Neural cell (in vitro differentiated cells): ENCODE measurements at regions not wholly inside any gene's neighbourhood (a gene's known extent, or its start where the extent isn't known, plus 50 kb on each side); places are given as distances from the start of the nearest gene placed in this dataset.

ENCODE experiments used
- H2AFZ ChIP-seq: fragments of 200-600, 300-800 bp; sonication (generic), shearing (Covaris generic); 2 replicates; pipeline ENCODE4 v1.6.0; 2014; ENCODE audit warnings: low read depth, mild to moderate bottlenecking, antibody characterized with exemption, low read length, moderate library complexity
- H3F3A ChIP-seq: fragments of 200-600 bp; shearing (Covaris generic); 2 replicates; pipeline ENCODE4 v1.6.1; 2016; ENCODE audit warnings: mild to moderate bottlenecking, moderate library complexity, mixed read lengths, antibody characterized with exemption, low read length; ENCODE audit not compliant: insufficient read depth, poor library complexity, severe bottlenecking
- H3K27ac ChIP-seq: fragments of 200-600, 300-800 bp; sonication (generic), shearing (Covaris generic); 2 replicates; pipeline ENCODE4 v1.5.1; 2014; ENCODE audit warnings: mild to moderate bottlenecking, low read length, moderate library complexity
- H3K27me3 ChIP-seq: fragments of 300-800, 200-600 bp; sonication (generic), shearing (Covaris generic); 2 replicates; pipeline ENCODE4 v1.6.0; 2014; ENCODE audit warnings: mild to moderate bottlenecking, low read depth, low read length, moderate library complexity; ENCODE audit not compliant: insufficient read depth
- H3K36me3 ChIP-seq: fragments of 300-800, 200-600 bp; sonication (generic), shearing (Covaris generic); 2 replicates; pipeline ENCODE4 v1.5.1; 2014; ENCODE audit warnings: mild to moderate bottlenecking, antibody characterized with exemption, low read length, moderate library complexity; ENCODE audit not compliant: insufficient read depth
- H3K4me2 ChIP-seq: fragments of 300-800, 200-600 bp; sonication (generic), shearing (Covaris generic); 2 replicates; pipeline ENCODE4 v1.6.0; 2014; ENCODE audit warnings: mild to moderate bottlenecking, low read length
- H3K4me3 ChIP-seq: fragments of 300-800, 200-600 bp; sonication (generic), shearing (Covaris generic); 2 replicates; pipeline ENCODE4 v1.5.1; 2014; ENCODE audit warnings: mild to moderate bottlenecking, low read length, moderate library complexity
- H3K79me2 ChIP-seq: fragments of 200-600 bp; shearing (Covaris generic); replicated peaks from 2 replicates; pipeline ENCODE4 v1.6.0; 2014; ENCODE audit warnings: mild to moderate bottlenecking, low read length, moderate library complexity; ENCODE audit not compliant: insufficient read depth
- H3K9ac ChIP-seq: fragments of 300-800, 200-600 bp; sonication (generic), shearing (Covaris generic); 2 replicates; pipeline ENCODE4 v1.6.1; 2016; ENCODE audit warnings: mild to moderate bottlenecking, low read length, mixed read lengths
- H3K9me2 ChIP-seq: fragments of 200-600 bp; shearing (Covaris generic); 2 replicates; pipeline ENCODE4 v1.6.1; 2016; ENCODE audit warnings: mild to moderate bottlenecking, low read length, mixed read lengths; ENCODE audit not compliant: insufficient read depth
- H3K9me3 ChIP-seq: fragments of 200-600, 300-800 bp; sonication (generic), shearing (Covaris generic); 2 replicates; pipeline ENCODE4 v1.6.1; 2016; ENCODE audit warnings: mild to moderate bottlenecking, mixed run types, low read length, moderate library complexity, mixed read lengths
- H4K20me1 ChIP-seq: fragments of 200-600 bp; shearing (Covaris generic); 2 replicates; pipeline ENCODE4 v1.6.1; 2016; ENCODE audit warnings: mild to moderate bottlenecking, mixed run types; ENCODE audit not compliant: insufficient read depth
- EP300 ChIP-seq: fragments of 450-650 bp; conservative IDR thresholded peaks from 2 replicates; pipeline ENCODE4 v1.6.1; 2014; ENCODE audit warnings: antibody characterized with exemption, mild to moderate bottlenecking, moderate library complexity; ENCODE audit not compliant: poor library complexity, severe bottlenecking
- EZH2 ChIP-seq: fragments of 200-600, 300-800 bp; shearing (Covaris generic), sonication (generic); IDR thresholded peaks from 2 replicates; pipeline ENCODE4 v1.6.1; 2014; ENCODE audit warnings: antibody characterized with exemption, low read length, borderline replicate concordance, mild to moderate bottlenecking; ENCODE audit not compliant: insufficient read depth, poor library complexity, severe bottlenecking
- MXI1 ChIP-seq: fragments of 450-650 bp; conservative IDR thresholded peaks from 2 replicates; pipeline ENCODE4 v1.6.1; 2014; ENCODE audit warnings: antibody characterized with exemption, mild to moderate bottlenecking; ENCODE audit not compliant: poor library complexity, severe bottlenecking
- POLR2AphosphoS5 ChIP-seq: IDR thresholded peaks from 2 replicates; pipeline ENCODE4 v1.6.1; 2012
- RAD21 ChIP-seq: fragments of 450-650 bp; conservative IDR thresholded peaks from 2 replicates; pipeline ENCODE4 v1.6.1; 2014; ENCODE audit warnings: antibody characterized with exemption, mild to moderate bottlenecking, moderate library complexity
- SMC3 ChIP-seq: fragments of 450-650 bp; conservative IDR thresholded peaks from 2 replicates; pipeline ENCODE4 v1.6.1; 2014; ENCODE audit warnings: antibody characterized with exemption, mild to moderate bottlenecking, moderate library complexity; ENCODE audit not compliant: poor library complexity
- TAF1 ChIP-seq: IDR thresholded peaks from 2 replicates; pipeline ENCODE4 v1.6.1; 2012; ENCODE audit warnings: low read depth
- TF ChIP-seq, protein P1 (sequence below): fragments of 450-650 bp; IDR thresholded peaks from 2 replicates; pipeline ENCODE4 v1.5.1; 2014; ENCODE audit warnings: antibody characterized with exemption, mild to moderate bottlenecking, moderate library complexity; ENCODE audit not compliant: poor library complexity, severe bottlenecking
- TF ChIP-seq, protein P2 (sequence below): IDR thresholded peaks from 2 replicates; pipeline ENCODE4 v1.6.1; 2012; ENCODE audit warnings: borderline replicate concordance

DNA sequence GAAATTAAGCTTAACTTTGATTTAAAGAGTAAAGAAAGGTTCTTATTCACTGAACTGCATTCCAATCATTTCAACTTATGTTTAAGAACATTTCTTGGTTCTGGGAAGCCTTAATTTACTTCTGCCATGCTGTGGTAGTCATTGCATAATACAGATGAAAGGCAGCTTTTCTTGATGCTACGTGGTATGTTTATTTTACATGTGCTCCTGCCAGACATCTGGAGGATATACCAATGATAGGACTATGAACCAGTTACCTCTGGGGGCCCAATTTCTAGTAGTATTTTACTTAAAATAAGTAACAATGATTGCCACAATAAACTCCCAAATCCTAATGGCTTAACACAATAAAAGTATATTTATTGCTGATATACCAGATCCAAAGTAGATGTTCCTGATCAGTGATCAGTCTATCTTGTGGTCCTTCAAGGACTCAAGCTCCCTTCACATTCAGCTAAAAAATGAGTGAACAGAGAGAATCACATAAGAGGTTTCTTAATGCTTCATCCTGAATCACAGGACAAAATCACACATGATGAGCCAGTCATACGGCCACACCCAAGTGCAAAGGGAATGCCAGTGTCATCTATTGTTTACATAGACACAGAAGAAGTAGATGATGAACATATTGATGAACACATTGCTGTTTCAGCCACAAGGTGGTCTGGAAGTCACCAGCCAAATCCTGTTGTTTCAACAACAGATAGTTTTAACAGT, 56.5 kb upstream of the CCN2 start:
- TF ChIP-seq POLR2AphosphoS5 (no peak), SMC3 (no peak), MXI1 (no peak), RAD21 (no peak), TAF1 (no peak), EZH2 (no peak), EP300 (no peak)
- TF ChIP-seq, protein P1, sequence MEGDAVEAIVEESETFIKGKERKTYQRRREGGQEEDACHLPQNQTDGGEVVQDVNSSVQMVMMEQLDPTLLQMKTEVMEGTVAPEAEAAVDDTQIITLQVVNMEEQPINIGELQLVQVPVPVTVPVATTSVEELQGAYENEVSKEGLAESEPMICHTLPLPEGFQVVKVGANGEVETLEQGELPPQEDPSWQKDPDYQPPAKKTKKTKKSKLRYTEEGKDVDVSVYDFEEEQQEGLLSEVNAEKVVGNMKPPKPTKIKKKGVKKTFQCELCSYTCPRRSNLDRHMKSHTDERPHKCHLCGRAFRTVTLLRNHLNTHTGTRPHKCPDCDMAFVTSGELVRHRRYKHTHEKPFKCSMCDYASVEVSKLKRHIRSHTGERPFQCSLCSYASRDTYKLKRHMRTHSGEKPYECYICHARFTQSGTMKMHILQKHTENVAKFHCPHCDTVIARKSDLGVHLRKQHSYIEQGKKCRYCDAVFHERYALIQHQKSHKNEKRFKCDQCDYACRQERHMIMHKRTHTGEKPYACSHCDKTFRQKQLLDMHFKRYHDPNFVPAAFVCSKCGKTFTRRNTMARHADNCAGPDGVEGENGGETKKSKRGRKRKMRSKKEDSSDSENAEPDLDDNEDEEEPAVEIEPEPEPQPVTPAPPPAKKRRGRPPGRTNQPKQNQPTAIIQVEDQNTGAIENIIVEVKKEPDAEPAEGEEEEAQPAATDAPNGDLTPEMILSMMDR = no peak
- TF ChIP-seq, protein P2, sequence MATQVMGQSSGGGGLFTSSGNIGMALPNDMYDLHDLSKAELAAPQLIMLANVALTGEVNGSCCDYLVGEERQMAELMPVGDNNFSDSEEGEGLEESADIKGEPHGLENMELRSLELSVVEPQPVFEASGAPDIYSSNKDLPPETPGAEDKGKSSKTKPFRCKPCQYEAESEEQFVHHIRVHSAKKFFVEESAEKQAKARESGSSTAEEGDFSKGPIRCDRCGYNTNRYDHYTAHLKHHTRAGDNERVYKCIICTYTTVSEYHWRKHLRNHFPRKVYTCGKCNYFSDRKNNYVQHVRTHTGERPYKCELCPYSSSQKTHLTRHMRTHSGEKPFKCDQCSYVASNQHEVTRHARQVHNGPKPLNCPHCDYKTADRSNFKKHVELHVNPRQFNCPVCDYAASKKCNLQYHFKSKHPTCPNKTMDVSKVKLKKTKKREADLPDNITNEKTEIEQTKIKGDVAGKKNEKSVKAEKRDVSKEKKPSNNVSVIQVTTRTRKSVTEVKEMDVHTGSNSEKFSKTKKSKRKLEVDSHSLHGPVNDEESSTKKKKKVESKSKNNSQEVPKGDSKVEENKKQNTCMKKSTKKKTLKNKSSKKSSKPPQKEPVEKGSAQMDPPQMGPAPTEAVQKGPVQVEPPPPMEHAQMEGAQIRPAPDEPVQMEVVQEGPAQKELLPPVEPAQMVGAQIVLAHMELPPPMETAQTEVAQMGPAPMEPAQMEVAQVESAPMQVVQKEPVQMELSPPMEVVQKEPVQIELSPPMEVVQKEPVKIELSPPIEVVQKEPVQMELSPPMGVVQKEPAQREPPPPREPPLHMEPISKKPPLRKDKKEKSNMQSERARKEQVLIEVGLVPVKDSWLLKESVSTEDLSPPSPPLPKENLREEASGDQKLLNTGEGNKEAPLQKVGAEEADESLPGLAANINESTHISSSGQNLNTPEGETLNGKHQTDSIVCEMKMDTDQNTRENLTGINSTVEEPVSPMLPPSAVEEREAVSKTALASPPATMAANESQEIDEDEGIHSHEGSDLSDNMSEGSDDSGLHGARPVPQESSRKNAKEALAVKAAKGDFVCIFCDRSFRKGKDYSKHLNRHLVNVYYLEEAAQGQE = no peak
- Histone ChIP-seq H3K4me3 (no peak overlapping the region), H3K36me3 (no peaks in the 10 kb centered on the region), H3F3A (no peaks in the 10 kb centered on the region), H2AFZ (no peak overlapping the region), H4K20me1 (no peaks in the 10 kb centered on the region), H3K9me2 (no peaks in the 10 kb centered on the region), H3K9me3 (no peaks in the 10 kb centered on the region), H3K9ac (no peak overlapping the region), H3K4me2 (no peak overlapping the region), H3K27ac (no peak overlapping the region), H3K27me3 (no peaks in the 10 kb centered on the region), H3K79me2 (no peaks in the 10 kb centered on the region)

DNA sequence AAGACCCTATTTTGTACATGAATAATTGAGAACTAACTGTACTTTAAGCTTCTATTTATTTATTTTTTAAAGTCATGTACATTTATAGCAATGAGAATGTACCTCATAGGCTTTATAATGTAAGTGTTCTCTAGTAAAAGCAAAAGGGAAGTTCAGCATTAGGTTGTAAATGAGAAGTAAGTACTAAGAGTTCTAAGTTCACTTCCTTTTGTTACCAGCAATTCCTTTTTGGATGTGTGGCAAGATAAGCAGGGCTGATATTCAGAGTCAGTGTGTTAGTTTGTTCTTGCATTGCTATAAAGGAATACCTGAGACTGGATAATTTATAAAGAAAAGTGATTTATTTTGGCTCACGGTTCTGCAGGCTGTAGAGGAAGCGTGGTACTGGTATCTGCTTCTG, 54.0 kb upstream of the CCN2 start:
- Histone ChIP-seq H3K36me3 (no peaks in the 10 kb centered on the region), H3K79me2 (no peaks in the 10 kb centered on the region), H3K9me3 (no peaks in the 10 kb centered on the region), H3K27me3 (no peaks in the 10 kb centered on the region), H2AFZ (no peak overlapping the region), H3K9me2 (no peaks in the 10 kb centered on the region), H3K9ac (no peak overlapping the region), H3F3A (no peaks in the 10 kb centered on the region), H3K4me3 (no peak overlapping the region), H4K20me1 (no peaks in the 10 kb centered on the region), H3K27ac (no peak overlapping the region), H3K4me2 (no peak overlapping the region)
- no peak for TF ChIP-seq SMC3
- TF ChIP-seq TAF1 = no peak
- TF ChIP-seq POLR2AphosphoS5 = no peak
- no peak for TF ChIP-seq EP300
- no peak for TF ChIP-seq MXI1
- no peak for TF ChIP-seq EZH2
- TF ChIP-seq, protein P2 = no peak
